ENCODE measurements at regions not wholly inside any gene's neighbourhood (a gene's known extent, or its start where the extent isn't known, plus 50 kb on each side); places are given as distances from the start of the nearest gene placed in this dataset.

GRCh38 chr18:76750269-76750668 is 72.1 kb upstream of the ZNF236 start:
- TF ChIP-seq POLR2A (IDR thresholded peaks at IDR 0.05) = no peak
- no peak for TF ChIP-seq CTCF (IDR thresholded peaks at IDR 0.05)
